ENCODE measurements at regions not wholly inside any gene's neighbourhood (a gene's known extent, or its start where the extent isn't known, plus 50 kb on each side); places are given as distances from the start of the nearest gene placed in this dataset.

DNA sequence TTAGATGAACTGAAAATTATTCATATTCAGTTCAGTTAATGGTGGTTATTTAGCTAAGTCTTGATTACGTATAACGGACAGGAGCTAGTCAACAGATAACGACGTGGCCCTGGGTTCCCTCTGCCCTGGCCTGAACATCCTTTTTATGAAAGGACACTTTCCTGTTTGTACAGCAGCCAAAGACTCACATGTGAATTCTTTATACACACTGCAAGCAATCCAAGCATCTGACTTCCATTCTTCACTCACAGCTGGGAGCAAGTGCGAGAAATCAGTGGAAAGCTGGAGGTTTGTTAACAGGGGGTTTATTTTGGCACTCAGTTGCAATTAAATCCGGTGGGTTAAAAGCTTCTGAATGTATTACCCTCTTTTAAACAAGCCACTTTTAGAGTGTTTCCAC, 148.1 kb upstream of the GDF10 start:
- no peaks in the 10 kb centered on the region for H3K36me3 ChIP-seq
- no peak overlapping the region for H3K4me3 ChIP-seq
- ATAC-seq: no peak
- no peak overlapping the region for H3K27ac ChIP-seq
- H3K4me1 ChIP-seq: no peaks in the 10 kb centered on the region
- H3K9me3 ChIP-seq: peaks cover 0 to 17% of the 10 kb centered on the region in 2 donors
- intact Hi-C loops (cut with DNase I): no loop called here
- TF ChIP-seq, protein P1, sequence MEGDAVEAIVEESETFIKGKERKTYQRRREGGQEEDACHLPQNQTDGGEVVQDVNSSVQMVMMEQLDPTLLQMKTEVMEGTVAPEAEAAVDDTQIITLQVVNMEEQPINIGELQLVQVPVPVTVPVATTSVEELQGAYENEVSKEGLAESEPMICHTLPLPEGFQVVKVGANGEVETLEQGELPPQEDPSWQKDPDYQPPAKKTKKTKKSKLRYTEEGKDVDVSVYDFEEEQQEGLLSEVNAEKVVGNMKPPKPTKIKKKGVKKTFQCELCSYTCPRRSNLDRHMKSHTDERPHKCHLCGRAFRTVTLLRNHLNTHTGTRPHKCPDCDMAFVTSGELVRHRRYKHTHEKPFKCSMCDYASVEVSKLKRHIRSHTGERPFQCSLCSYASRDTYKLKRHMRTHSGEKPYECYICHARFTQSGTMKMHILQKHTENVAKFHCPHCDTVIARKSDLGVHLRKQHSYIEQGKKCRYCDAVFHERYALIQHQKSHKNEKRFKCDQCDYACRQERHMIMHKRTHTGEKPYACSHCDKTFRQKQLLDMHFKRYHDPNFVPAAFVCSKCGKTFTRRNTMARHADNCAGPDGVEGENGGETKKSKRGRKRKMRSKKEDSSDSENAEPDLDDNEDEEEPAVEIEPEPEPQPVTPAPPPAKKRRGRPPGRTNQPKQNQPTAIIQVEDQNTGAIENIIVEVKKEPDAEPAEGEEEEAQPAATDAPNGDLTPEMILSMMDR (IDR thresholded peaks at IDR 0.05): no peak
- no peak for DNase-seq
- no peaks in the 10 kb centered on the region for H3K27me3 ChIP-seq

DNA sequence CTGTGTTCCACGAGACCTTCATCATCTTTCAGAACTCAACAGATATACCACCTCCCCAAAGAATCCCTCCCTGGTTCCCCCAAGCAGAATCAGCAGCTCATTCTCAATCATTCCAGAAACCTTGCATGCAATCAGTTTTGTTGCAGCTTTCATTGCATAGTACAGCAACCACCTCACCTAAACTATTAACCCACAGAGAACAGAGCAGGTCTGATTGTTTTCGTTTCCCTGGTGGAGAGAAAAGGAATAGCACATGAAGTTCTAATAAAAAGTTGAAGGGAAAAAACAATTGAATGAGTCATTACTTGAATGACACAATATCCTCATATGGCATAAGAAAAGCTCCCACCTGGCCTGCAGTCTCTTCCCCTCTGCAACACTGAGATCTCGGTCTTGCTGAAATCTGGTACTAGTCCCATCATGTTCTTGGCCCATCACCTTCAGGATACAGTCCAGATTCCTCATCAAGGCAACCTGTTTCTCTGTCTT, 147.1 kb upstream of the GDF10 start:
- no peak overlapping the region for H3K27ac ChIP-seq
- intact Hi-C loops (cut with DNase I): no loop called here
- H3K27me3 ChIP-seq: no peaks in the 10 kb centered on the region
- ATAC-seq (no peak), DNase-seq (no peak)
- H3K4me1 ChIP-seq: no peaks in the 10 kb centered on the region
- TF ChIP-seq, protein P1 (IDR thresholded peaks at IDR 0.05): peak; percentile 27 to 38
- peaks cover 0 to 17% of the 10 kb centered on the region in 2 donors for H3K9me3 ChIP-seq
- H3K36me3 ChIP-seq: no peaks in the 10 kb centered on the region
- no peak overlapping the region for H3K4me3 ChIP-seq

GRCh38 chr10:47154762-47155161, 145.2 kb upstream of the GDF10 start:
- Histone ChIP-seq H3K27me3 (no peaks in the 10 kb centered on the region), H3K4me1 (no peaks in the 10 kb centered on the region), H3K9me3 (peaks cover 0 to 17% of the 10 kb centered on the region in 2 donors), H3K27ac (no peak overlapping the region), H3K4me3 (no peak overlapping the region), H3K36me3 (no peaks in the 10 kb centered on the region)
- DNase-seq (no peak), ATAC-seq (no peak)
- TF ChIP-seq, protein P1 (IDR thresholded peaks at IDR 0.05): no peak
- intact Hi-C loops (cut with DNase I): no loop called here

- no peak overlapping the region for H3K27ac ChIP-seq
- DNase-seq (no peak), ATAC-seq (no peak)
- intact Hi-C loops (cut with DNase I): no loop called here
- H3K36me3 ChIP-seq: no peaks in the 10 kb centered on the region
- TF ChIP-seq, protein P1 (IDR thresholded peaks at IDR 0.05): no peak
- H3K4me3 ChIP-seq: no peak overlapping the region
- no peaks in the 10 kb centered on the region for H3K4me1 ChIP-seq
- H3K27me3 ChIP-seq: no peaks in the 10 kb centered on the region
- peaks cover 0 to 17% of the 10 kb centered on the region in 2 donors for H3K9me3 ChIP-seq
Measured at GRCh38 chr10:47156873-47157272, 143.1 kb upstream of the GDF10 start.

- ATAC-seq (no peak), DNase-seq (no peak)
- H3K9me3 ChIP-seq: peaks cover 0 to 17% of the 10 kb centered on the region in 2 donors
- H3K4me3 ChIP-seq: no peak overlapping the region
- intact Hi-C loops (cut with DNase I): no loop called here
- TF ChIP-seq, protein P1 (IDR thresholded peaks at IDR 0.05): no peak
- no peaks in the 10 kb centered on the region for H3K4me1 ChIP-seq
- H3K27ac ChIP-seq: no peak overlapping the region
- no peaks in the 10 kb centered on the region for H3K36me3 ChIP-seq
- H3K27me3 ChIP-seq: no peaks in the 10 kb centered on the region
Measured at GRCh38 chr10:47158116-47159071, 141.6 kb upstream of the GDF10 start.
